GM03348 (cell line): ENCODE measurements at regions not wholly inside any gene's neighbourhood (a gene's known extent, or its start where the extent isn't known, plus 50 kb on each side); places are given as distances from the start of the nearest gene placed in this dataset.
"Not testable (repeated sequence)": the region's sequence is repeated elsewhere in the genome, so short reads cannot be mapped to it uniquely, and the experiment has no call there.

Experiments
- DNase-seq: peaks from one replicate; pipeline ENCODE4 v3.0.0; 2012; ENCODE audit warnings: low spot score

DNA sequence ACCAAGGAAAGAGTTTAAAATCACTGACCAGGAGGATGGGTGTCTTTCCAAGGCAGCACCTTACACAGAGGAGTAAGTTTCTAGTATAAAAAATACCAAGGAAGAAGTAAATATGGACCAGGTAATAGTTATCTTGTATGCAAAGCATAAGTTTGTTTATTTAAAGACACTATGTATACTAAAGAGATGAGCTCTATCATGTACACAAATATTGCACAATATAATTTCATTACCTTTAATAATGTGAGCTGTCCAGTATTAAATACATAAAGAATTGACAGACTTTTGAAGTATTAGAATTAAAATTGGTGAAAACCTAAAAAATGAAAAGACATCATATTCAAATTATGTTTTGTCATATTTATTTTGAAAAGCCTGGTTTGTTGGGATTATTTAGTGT is 322.0 kb upstream of the MIR17HG start:
- no peak for DNase-seq

- no peak for DNase-seq
Measured at GRCh38 chr13:91031508-91031907, 316.0 kb upstream of the MIR17HG start.

DNA sequence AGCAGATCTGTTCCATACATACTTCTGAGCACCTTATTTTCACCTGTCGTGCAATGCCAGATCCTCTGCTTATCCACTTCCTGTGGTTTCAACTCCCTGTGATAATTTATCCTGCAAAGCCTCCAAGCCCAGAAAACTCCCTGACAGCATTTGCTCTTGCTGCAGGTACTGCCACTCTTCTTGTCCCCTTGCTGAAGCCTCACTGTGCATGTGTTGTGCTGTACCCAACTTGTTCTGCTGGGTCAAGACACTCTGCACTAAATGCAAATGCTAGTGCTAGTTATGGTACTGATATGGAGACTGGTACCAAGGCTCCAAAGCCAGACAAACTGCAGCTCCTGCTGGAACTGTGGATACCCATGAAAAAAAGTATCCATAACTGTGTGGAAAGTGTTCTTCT is 315.4 kb upstream of the MIR17HG start:
- no peak for DNase-seq

DNA sequence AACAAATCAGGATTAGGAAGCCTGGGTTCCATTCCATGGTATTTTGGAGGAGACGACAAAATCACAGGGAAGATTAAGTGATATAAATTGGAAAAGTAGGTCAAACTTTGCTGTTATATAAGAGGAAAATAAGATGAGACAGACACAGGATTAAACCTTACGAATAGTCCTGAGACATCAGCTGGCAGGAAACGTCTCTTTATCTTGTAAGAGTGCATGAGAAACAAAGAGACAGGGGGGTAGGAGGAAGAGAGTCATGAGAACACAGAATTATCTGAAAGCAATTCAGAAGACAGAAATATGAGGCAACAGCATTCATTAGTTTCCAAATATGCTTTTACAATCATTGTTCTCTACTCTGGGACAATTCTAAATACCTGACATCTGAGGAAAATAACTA is 310.6 kb upstream of the MIR17HG start:
- no peak for DNase-seq

DNA sequence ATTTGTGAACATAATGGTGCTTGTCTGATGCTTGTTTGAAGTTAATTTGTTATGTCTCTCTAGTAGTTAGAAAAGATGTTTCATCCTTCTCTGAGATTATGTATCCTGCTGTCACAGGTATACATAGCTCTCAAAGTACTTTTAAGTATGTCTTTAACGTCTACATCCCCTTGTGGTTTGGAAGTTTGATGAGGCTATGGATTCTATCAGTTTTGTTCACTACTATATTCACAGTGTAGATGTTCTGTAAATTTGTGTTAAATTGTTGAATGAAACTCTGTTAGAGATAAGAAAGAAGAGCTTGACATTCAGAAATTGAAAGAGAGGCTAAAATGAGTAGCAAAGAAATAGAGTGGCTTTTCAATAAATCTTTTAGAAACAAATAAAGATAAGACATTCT is 304.6 kb upstream of the MIR17HG start:
- no peak for DNase-seq

GRCh38 chr13:91045351-91046034 is 302.0 kb upstream of the MIR17HG start:
- DNase-seq = peak; percentile 5

DNA sequence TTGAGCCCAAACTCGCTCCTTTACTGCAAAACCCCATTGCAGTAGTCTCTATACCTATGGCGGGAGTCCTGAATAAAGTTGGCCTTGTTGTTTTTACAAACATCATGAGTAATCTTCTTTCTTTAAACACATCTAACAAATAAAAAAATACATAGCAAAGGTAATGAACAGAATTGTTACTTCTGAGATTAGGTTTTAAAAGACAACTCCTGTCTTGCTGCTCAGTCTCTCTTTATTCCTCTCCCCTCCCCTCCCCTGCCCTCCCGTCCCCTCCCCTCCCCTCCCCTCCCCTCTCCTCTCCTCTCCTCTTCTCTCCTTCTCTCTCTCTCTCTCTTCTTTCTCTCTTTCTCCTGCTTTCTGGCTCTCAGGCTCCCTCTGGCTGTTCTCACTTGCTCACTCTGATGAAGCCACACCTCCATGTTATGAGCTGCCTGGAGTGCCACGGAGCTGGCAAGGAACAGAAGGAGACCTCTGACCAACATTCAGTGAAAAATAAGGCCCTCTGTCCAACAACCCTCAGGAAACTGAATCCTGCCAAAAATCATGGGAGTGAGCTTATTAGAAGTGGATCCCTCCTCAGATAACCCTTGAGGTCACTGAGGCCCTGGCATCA is 300.7 kb upstream of the MIR17HG start:
- no peak for DNase-seq

DNA sequence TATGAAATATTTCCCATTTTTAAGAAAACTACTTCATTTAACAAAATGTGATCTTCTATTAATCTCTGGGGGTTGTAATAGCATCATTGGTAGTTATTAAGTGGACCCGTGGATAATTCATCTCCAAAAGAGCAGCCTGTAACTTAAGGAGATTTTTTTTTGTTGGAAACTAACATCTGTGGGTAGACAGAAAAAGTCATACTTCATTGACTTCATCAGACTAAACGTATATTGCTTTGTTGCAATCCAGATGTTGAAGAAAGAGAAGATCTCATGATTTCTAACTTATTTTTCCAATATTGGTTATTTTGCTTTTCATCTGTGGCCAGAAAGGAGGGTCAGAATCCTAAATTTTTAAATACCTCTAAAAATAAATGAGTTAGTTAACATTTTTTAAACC is 296.5 kb upstream of the MIR17HG start:
- DNase-seq = no peak

GRCh38 chr13:91052876-91053275 is 294.6 kb upstream of the MIR17HG start:
- DNase-seq = no peak

- no peak for DNase-seq
Measured at GRCh38 chr13:91053318-91054065, 294.0 kb upstream of the MIR17HG start.

DNA sequence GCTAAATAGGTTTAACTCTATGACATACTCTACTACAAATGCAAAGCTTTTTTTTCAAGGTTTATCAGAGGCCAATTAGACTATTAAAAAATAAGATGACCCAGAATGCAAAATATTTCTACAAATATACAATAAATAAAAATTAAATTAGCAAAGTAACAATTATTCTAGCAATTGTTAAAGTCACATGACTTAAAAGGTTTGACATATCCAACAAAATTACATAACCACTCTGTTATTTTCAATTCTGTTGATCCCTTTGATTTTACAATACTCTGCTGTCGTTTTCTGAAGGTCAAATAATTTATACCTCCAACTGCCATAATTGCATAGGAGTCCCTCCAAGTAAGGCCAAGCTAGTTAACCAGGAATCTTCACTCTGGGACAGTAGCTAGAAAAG is 292.6 kb upstream of the MIR17HG start:
- DNase-seq = no peak

GRCh38 chr13:91056746-91057145 is 290.7 kb upstream of the MIR17HG start:
- no peak for DNase-seq

GRCh38 chr13:91057507-91057906 is 290.0 kb upstream of the MIR17HG start:
- DNase-seq = not testable (repeated sequence)

DNA sequence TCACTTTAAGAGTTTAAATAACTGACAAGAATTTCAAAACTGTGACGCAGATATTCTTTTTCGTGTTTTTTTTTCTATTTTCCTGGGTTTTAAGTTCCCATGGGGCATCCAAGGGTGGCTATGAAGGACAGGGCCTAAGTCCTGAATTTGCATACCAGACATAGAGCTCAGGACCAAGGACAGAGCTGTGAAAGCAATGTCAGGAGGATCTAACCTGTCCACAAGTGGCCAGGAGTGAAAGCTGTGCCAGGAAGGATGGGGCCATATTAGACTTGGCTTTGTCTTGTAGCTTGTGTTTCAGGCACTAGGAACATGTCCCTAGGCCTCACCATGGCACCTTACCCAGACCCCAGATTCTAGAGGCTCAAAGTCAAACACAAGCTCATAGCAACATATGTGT is 289.4 kb upstream of the MIR17HG start:
- no peak for DNase-seq

- no peak for DNase-seq
Measured at GRCh38 chr13:91058919-91059318, 288.6 kb upstream of the MIR17HG start.

DNA sequence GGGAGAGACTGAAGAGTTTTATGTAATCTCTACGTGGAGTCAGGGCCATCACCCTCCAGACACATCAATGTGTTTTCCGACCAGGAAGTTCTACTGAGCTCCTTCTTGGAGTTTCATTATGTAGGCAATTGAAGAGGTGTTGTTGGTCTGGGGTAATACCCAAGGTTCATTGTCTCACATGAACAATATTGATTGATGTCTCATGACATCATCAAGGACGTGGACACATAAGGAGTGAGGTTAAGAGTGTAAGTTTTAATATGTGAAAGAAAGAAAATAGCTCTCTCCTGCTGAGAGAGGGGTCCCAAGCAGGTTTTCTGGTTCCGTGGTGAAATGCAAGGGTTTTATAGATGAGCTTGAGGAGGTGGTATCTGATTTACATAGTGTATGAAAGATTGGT is 280.7 kb upstream of the MIR17HG start:
- no peak for DNase-seq

DNA sequence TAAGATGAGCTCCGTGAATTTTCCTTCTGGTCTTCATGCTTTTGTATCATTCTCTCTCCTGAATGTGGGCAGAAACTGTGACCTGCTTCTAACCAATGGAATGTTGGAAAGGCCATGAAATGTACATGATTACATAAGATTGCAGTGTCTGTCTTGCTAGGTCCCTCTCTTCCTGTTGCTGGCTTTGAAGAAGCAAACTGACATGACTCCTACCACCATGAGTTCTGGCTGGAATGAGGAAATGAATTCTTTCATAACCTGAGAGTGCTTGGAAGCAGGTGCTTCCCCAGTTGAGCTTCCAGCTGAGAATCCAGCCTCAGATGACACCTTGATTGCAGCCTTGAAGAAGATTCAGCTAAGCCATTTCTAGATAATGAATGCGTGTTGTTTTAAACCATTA is 275.0 kb upstream of the MIR17HG start:
- no peak for DNase-seq

DNA sequence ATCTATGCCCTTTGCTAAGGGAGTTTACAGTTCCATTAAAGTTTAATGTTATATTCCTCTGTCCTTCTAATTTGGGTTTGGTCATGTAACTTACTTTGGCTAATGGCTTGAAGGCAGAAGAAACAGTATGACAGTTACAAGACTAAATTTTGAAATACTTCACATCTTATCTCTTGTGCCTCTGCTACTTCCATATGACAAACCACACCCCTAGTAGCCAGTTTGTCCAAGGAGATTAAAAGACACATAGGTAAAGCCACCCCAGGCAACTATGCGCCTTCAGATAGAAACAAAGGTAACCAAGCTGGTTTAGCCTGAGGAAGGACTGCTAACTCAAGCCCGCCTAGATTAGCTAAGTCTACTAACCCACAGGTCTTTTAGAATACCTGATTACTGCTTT is 273.4 kb upstream of the MIR17HG start:
- DNase-seq = no peak

GRCh38 chr13:91076830-91077229 is 270.7 kb upstream of the MIR17HG start:
- DNase-seq = no peak

- DNase-seq = no peak
Measured at GRCh38 chr13:91078093-91078679, 269.3 kb upstream of the MIR17HG start.

DNA sequence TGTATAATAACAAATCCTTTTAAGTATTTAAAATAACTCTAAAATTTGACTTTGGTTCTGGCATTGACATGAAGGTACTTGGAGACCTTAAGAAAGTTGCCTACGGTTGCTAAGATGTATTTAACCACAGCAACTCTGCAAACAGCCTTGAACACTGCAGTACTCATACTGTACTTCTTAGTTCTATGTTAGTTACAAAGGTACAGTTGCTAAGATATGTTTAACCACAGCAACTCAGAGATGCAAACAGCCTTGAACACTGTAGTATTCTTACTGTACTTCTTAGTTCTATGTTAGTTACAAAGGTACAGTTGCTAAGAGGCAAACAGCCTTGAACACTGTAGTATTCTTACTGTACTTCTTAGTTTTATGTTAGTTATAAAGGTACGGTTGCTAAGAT is 268.3 kb upstream of the MIR17HG start:
- DNase-seq = no peak

GRCh38 chr13:91085127-91085526 is 262.4 kb upstream of the MIR17HG start:
- DNase-seq = no peak
